Neural progenitor cell (in vitro differentiated cells): ENCODE measurements at regions not wholly inside any gene's neighbourhood (a gene's known extent, or its start where the extent isn't known, plus 50 kb on each side); places are given as distances from the start of the nearest gene placed in this dataset.

Experiments used
- DNase-seq: peaks from one replicate; pipeline ENCODE4 v3.0.0-alpha.2; 2016; ENCODE audit warnings: low spot score
- H2AFZ ChIP-seq: fragments of 200-600 bp; sonication (generic); replicated peaks from 2 replicates; pipeline ENCODE4 v1.6.1; 2016; ENCODE audit warnings: antibody characterized with exemption
- H3F3A ChIP-seq: fragments of 200-600 bp; sonication (generic); 2 replicates; pipeline ENCODE4 v1.6.1; 2016; ENCODE audit warnings: antibody characterized with exemption, low read depth
- H3K27ac ChIP-seq: fragments of 200-600 bp; sonication (generic); 2 replicates; pipeline ENCODE4 v1.5.1; 2016; ENCODE audit warnings: mild to moderate bottlenecking
- H3K27me3 ChIP-seq: fragments of 200-600 bp; sonication (generic); 2 replicates; pipeline ENCODE4 v1.6.1; 2016; ENCODE audit warnings: mild to moderate bottlenecking, moderate library complexity
- H3K36me3 ChIP-seq: fragments of 200-600 bp; sonication (generic); 2 replicates; pipeline ENCODE4 v1.5.1; 2016
- H3K4me1 ChIP-seq: fragments of 200-600 bp; sonication (generic); 2 replicates; pipeline ENCODE4 v1.6.1; 2016; ENCODE audit warnings: mixed run types
- H3K4me2 ChIP-seq: fragments of 200-600 bp; sonication (generic); 2 replicates; pipeline ENCODE4 v1.6.1; 2016
- H3K4me3 ChIP-seq: fragments of 200-600 bp; sonication (generic); 2 replicates; pipeline ENCODE4 v1.5.1; 2016
- H3K79me2 ChIP-seq: fragments of 200-600 bp; sonication (generic); 2 replicates; pipeline ENCODE4 v1.6.1; 2016; ENCODE audit warnings: low read depth
- H3K9ac ChIP-seq: fragments of 200-600 bp; sonication (generic); 2 replicates; pipeline ENCODE4 v1.6.1; 2016
- H3K9me3 ChIP-seq: fragments of 200-600 bp; sonication (generic); 2 replicates; pipeline ENCODE4 v1.5.1; 2016; ENCODE audit warnings: low read depth
- H4K20me1 ChIP-seq: fragments of 200-600 bp; sonication (generic); 2 replicates; pipeline ENCODE4 v1.6.1; 2016; ENCODE audit warnings: low read depth
- H3K27ac Mint-ChIP-seq: 3 replicates; pipeline ENCODE4 v1.8.0; 2021; ENCODE audit warnings: mixed read lengths
- H3K27me3 Mint-ChIP-seq: 2 replicates; pipeline ENCODE4 v1.8.0; 2022; ENCODE audit warnings: low read depth, mild to moderate bottlenecking, inconsistent platforms, moderate library complexity, mixed read lengths; ENCODE audit not compliant: insufficient read depth
- H3K36me3 Mint-ChIP-seq: 3 replicates; pipeline ENCODE4 v1.8.0; 2021; ENCODE audit warnings: mixed read lengths
- H3K4me1 Mint-ChIP-seq: 3 replicates; pipeline ENCODE4 v1.8.0; 2021; ENCODE audit warnings: mixed read lengths
- H3K4me3 Mint-ChIP-seq: 3 replicates; pipeline ENCODE4 v1.8.0; 2021; ENCODE audit warnings: mild to moderate bottlenecking, moderate library complexity, mixed read lengths
- H3K9me3 Mint-ChIP-seq: 3 replicates; pipeline ENCODE4 v1.8.0; 2020; ENCODE audit warnings: mixed read lengths
- EZH2 ChIP-seq: fragments of 200-600 bp; sonication (generic); IDR thresholded peaks from 2 replicates; pipeline ENCODE4 v1.6.1; 2017; ENCODE audit warnings: antibody characterized with exemption, mild to moderate bottlenecking, moderate library complexity
- EZH2phosphoT487 ChIP-seq: fragments of 200-600 bp; sonication (generic); IDR thresholded peaks from 2 replicates; pipeline ENCODE4 v1.6.1; 2017; ENCODE audit warnings: antibody characterized with exemption
- TF ChIP-seq, protein P1 (sequence below): fragments of 200-600 bp; sonication (generic); IDR thresholded peaks from 2 replicates; pipeline ENCODE4 v1.5.1; 2017; ENCODE audit warnings: antibody characterized with exemption, mild to moderate bottlenecking

DNA sequence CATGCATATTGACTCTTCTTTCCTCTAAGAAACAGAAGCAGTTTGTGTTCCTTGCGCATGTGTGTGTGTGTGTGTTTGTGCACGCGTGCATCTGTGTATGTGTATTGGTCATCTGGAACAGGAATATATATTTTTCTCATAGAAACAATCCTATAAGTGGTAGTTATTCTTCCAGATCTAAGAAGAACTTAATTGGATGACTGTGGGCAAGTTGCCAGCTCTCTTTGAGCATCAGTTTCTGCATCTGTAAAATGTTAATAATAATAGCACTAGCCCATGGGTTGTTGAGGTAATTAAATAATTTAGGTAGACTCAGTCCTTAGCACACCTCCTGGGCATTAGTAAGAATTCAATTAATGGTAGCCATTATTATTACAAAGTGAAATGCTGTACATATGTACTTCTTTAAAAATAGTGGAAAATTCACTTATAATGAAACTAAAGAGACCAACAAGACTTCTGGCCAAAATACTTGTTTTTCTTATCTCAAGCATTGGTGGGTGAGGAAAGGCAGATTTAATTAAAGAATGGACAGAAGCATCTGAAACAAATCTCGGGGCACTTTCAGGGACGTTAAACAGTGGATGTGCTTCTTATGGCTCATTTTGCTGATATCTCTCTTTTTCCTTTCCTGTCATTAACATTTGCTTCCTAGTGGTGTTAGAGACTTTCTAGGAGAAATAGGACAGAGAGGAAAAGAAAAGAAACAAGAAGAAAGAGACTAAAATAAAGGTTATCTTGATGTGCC lies 124.9 kb upstream of the HABP2 start:
- no peaks in the 10 kb centered on the region for H4K20me1 ChIP-seq
- H3K9ac ChIP-seq, result no peak overlapping the region
- Mint-ChIP-seq H3K9me3 (no peaks in the 10 kb centered on the region), H3K36me3 (no peaks in the 10 kb centered on the region), H3K27ac (no peak overlapping the region), H3K4me1 (no peaks in the 10 kb centered on the region), H3K4me3 (no peak overlapping the region), H3K27me3 (no peaks in the 10 kb centered on the region)
- no peak overlapping the region for H3K27ac ChIP-seq
- H3K9me3 ChIP-seq, result no peaks in the 10 kb centered on the region
- no peak overlapping the region for H2AFZ ChIP-seq
- DNase-seq, result no peak
- H3K36me3 ChIP-seq, result no peaks in the 10 kb centered on the region
- H3K4me2 ChIP-seq, result no peak overlapping the region
- peaks cover 7% of the 10 kb centered on the region for H3K27me3 ChIP-seq
- H3K4me1 ChIP-seq, result no peaks in the 10 kb centered on the region
- H3K4me3 ChIP-seq, result no peak overlapping the region
- no peaks in the 10 kb centered on the region for H3F3A ChIP-seq
- H3K79me2 ChIP-seq, result no peaks in the 10 kb centered on the region
- no peak for TF ChIP-seq EZH2phosphoT487
- TF ChIP-seq, protein P1, sequence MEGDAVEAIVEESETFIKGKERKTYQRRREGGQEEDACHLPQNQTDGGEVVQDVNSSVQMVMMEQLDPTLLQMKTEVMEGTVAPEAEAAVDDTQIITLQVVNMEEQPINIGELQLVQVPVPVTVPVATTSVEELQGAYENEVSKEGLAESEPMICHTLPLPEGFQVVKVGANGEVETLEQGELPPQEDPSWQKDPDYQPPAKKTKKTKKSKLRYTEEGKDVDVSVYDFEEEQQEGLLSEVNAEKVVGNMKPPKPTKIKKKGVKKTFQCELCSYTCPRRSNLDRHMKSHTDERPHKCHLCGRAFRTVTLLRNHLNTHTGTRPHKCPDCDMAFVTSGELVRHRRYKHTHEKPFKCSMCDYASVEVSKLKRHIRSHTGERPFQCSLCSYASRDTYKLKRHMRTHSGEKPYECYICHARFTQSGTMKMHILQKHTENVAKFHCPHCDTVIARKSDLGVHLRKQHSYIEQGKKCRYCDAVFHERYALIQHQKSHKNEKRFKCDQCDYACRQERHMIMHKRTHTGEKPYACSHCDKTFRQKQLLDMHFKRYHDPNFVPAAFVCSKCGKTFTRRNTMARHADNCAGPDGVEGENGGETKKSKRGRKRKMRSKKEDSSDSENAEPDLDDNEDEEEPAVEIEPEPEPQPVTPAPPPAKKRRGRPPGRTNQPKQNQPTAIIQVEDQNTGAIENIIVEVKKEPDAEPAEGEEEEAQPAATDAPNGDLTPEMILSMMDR, result no peak
- no peak for TF ChIP-seq EZH2

DNA sequence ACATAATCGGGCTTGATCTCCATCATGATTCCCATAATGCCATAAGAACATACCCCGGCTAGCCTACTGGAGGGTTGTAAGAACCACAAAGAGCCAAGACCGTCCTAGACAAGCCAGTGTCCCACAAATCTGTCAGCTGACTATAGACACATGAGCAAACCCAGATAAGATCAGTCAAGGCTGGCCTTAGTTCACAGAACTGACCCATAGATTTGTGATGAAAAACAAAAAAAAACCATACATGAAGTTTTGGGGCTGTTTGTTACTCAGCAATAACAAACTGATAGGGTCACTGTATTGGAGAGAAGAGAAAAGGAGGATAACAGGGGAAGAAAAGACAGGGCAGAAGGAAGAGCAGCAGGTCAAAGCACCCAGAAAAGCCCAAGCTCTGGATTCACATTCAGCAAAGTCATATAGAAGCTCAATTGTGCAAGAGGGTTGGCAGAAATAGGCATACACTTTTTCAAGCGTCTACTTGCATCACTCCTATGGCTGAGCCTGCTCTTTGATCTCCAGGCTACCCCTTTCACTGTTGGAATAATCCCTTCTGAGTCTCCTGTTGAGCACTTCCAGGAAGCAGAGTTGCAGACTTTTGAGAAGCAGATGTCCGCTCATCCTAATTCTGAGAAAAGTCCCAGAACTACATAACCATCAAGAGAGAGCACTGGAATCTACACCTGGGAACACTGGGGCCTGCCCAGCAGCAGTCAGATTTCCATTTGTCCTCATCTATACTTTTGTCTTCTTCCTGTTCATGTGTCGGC lies 122.0 kb upstream of the HABP2 start:
- H3K79me2 ChIP-seq, result no peaks in the 10 kb centered on the region
- no peak for TF ChIP-seq EZH2phosphoT487
- TF ChIP-seq, protein P1, result no peak
- TF ChIP-seq EZH2, result no peak
- no peak overlapping the region for H3K27ac Mint-ChIP-seq
- H4K20me1 ChIP-seq, result no peaks in the 10 kb centered on the region
- H3K9me3 ChIP-seq, result no peaks in the 10 kb centered on the region
- H3K27me3 Mint-ChIP-seq, result no peaks in the 10 kb centered on the region
- H3K4me2 ChIP-seq, result no peak overlapping the region
- H3K4me3 Mint-ChIP-seq, result no peak overlapping the region
- peaks cover 7% of the 10 kb centered on the region for H3K27me3 ChIP-seq
- no peak overlapping the region for H3K4me3 ChIP-seq
- H3K4me1 ChIP-seq, result no peaks in the 10 kb centered on the region
- H3K9me3 Mint-ChIP-seq, result no peaks in the 10 kb centered on the region
- no peak overlapping the region for H3K9ac ChIP-seq
- no peak overlapping the region for H3K27ac ChIP-seq
- no peaks in the 10 kb centered on the region for H3K4me1 Mint-ChIP-seq
- H3K36me3 Mint-ChIP-seq, result no peaks in the 10 kb centered on the region
- no peak overlapping the region for H2AFZ ChIP-seq
- DNase-seq, result no peak
- no peaks in the 10 kb centered on the region for H3K36me3 ChIP-seq
- no peaks in the 10 kb centered on the region for H3F3A ChIP-seq

DNA sequence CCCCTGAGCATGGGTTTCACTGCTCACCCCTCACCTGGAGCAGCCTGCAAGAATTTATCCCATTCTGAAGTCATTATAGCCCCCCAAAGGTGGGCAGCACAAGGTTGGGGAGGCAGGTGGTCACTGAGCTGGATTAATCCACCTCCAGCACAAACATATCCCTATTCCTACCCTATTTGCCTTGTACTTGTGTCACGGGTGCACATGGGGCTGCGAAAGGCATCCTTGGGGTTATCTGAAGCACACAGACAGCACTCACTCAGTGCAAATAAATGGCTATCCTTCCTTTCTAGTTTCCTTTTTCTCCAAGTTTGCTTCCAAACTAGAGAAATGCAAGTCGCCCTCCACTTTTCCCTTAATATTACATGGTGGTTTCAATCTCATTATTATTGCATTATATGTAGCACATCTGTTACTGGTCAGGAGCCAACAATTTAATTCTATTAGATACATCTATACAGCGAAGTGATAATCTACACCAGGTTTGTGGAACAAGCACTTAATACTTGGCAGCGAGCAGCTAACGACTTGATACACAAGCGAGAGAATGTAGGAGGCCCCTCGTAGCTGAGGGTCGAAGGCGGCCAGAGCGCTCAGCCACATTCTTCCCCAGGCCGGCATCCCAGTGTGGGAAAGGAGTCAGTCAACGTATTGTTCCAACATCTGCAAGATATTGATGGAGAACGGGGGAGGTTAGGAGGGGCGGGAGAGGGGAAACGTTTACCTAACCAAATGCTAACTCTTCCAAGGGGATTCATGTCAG lies 121.3 kb upstream of the HABP2 start:
- Histone ChIP-seq H3K27ac (no peak overlapping the region), H3K9ac (no peak overlapping the region), H3K9me3 (no peaks in the 10 kb centered on the region), H4K20me1 (no peaks in the 10 kb centered on the region), H3K79me2 (no peaks in the 10 kb centered on the region), H3K4me2 (no peak overlapping the region), H3K4me1 (no peaks in the 10 kb centered on the region), H3K4me3 (no peak overlapping the region), H3F3A (no peaks in the 10 kb centered on the region), H2AFZ (no peak overlapping the region), H3K27me3 (peaks cover 7% of the 10 kb centered on the region), H3K36me3 (no peaks in the 10 kb centered on the region)
- H3K27ac Mint-ChIP-seq, result no peak overlapping the region
- DNase-seq, result no peak
- TF ChIP-seq EZH2phosphoT487, result no peak
- no peaks in the 10 kb centered on the region for H3K27me3 Mint-ChIP-seq
- no peak overlapping the region for H3K4me3 Mint-ChIP-seq
- peaks cover under 1% of the 10 kb centered on the region for H3K4me1 Mint-ChIP-seq
- no peaks in the 10 kb centered on the region for H3K36me3 Mint-ChIP-seq
- H3K9me3 Mint-ChIP-seq, result no peaks in the 10 kb centered on the region
